MM.1S (cell line): ENCODE measurements at regions not wholly inside any gene's neighbourhood (a gene's known extent, or its start where the extent isn't known, plus 50 kb on each side); places are given as distances from the start of the nearest gene placed in this dataset.

Source experiments
- DNase-seq: peaks from one replicate; pipeline ENCODE4 v3.0.0-alpha.2; 2015
- H2AFZ ChIP-seq: fragments of 300-600 bp; sonication (generic); 2 replicates; pipeline ENCODE4 v1.6.0; 2016; ENCODE audit warnings: antibody characterized with exemption, low read length
- H3F3A ChIP-seq: fragments of 300-600 bp; sonication (generic); 2 replicates; pipeline ENCODE4 v1.6.1; 2016; ENCODE audit warnings: mild to moderate bottlenecking, antibody characterized with exemption, low read length, moderate library complexity, mixed read lengths; ENCODE audit not compliant: insufficient read depth
- H3K27ac ChIP-seq: fragments of 300-600 bp; sonication (generic); 2 replicates; pipeline ENCODE4 v1.5.1; 2016; ENCODE audit warnings: mild to moderate bottlenecking, low read length
- H3K27me3 ChIP-seq: fragments of 300-600 bp; sonication (generic); replicated peaks from 2 replicates; pipeline ENCODE4 v1.6.0; 2016; ENCODE audit warnings: low read length; ENCODE audit not compliant: insufficient read depth
- H3K36me3 ChIP-seq: fragments of 300-600 bp; sonication (generic); replicated peaks from 2 replicates; pipeline ENCODE4 v1.6.1; 2016; ENCODE audit warnings: mild to moderate bottlenecking, low read length, mixed read lengths; ENCODE audit not compliant: insufficient read depth
- H3K4me1 ChIP-seq: fragments of 300-600 bp; sonication (generic); 2 replicates; pipeline ENCODE4 v1.6.1; 2016; ENCODE audit warnings: low read length, mixed read lengths
- H3K4me2 ChIP-seq: fragments of 300-600 bp; sonication (generic); 2 replicates; pipeline ENCODE4 v1.6.0; 2016; ENCODE audit warnings: low read depth, low read length
- H3K4me3 ChIP-seq: fragments of 300-600 bp; sonication (generic); 2 replicates; pipeline ENCODE4 v1.5.1; 2016; ENCODE audit warnings: low read length, mixed read lengths
- H3K79me2 ChIP-seq: fragments of 300-600 bp; sonication (generic); 2 replicates; pipeline ENCODE4 v1.6.1; 2016; ENCODE audit warnings: mixed run types, low read length, mixed read lengths
- H3K9ac ChIP-seq: fragments of 300-600 bp; sonication (generic); 2 replicates; pipeline ENCODE4 v1.6.1; 2016; ENCODE audit warnings: low read length, mixed read lengths
- H3K9me2 ChIP-seq: fragments of 300-600 bp; sonication (generic); replicated peaks from 2 replicates; pipeline ENCODE4 v1.6.1; 2016; ENCODE audit warnings: mild to moderate bottlenecking, low read length, mixed read lengths; ENCODE audit not compliant: insufficient read depth
- H3K9me3 ChIP-seq: fragments of 300-600 bp; sonication (generic); replicated peaks from 2 replicates; pipeline ENCODE4 v1.6.1; 2016; ENCODE audit warnings: mild to moderate bottlenecking, low read length, mixed read lengths; ENCODE audit not compliant: insufficient read depth
- H4K20me1 ChIP-seq: fragments of 300-600 bp; sonication (generic); 2 replicates; pipeline ENCODE4 v1.6.1; 2016; ENCODE audit warnings: mild to moderate bottlenecking, low read length, moderate library complexity, mixed read lengths; ENCODE audit not compliant: insufficient read depth
- EZH2 ChIP-seq: fragments of 300-600 bp; sonication (generic); optimal IDR thresholded peaks from 2 replicates; pipeline ENCODE3; 2017; ENCODE audit warnings: low read depth, mild to moderate bottlenecking, antibody characterized with exemption, low read length, mixed read lengths
- EZH2phosphoT487 ChIP-seq: fragments of 300-600 bp; sonication (generic); IDR thresholded peaks from 2 replicates; pipeline ENCODE4 v1.6.1; 2018; ENCODE audit warnings: antibody characterized with exemption, low read length
- TF ChIP-seq, protein P1 (sequence below): fragments of 300-600 bp; sonication (generic); IDR thresholded peaks from 2 replicates; pipeline ENCODE4 v1.5.1; 2016; ENCODE audit warnings: antibody characterized with exemption, low read length, mixed read lengths

DNA sequence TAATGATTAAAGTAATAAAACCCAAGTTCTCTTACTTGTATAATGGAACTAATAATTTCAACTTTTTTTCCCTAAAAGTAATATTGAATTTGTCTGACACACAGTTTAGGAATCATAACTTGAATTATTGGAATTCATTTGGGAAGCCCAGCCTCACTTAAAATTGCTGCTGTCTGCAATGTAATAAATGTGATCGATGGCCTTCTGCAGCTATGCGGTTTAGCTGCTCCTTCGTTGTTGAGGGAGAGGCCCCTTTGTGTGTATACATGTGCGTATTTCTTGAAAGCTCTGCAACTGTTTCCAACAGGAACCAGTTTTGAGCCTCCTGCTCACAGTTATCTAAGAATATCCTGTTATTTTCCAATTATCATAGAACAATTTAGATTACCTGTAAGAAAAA, 152.5 kb downstream of the AKR1D1 start:
- Histone ChIP-seq H3K4me1 (no peaks in the 10 kb centered on the region), H3K36me3 (no peaks in the 10 kb centered on the region), H3K4me2 (no peak overlapping the region), H2AFZ (no peak overlapping the region), H3K27ac (no peak overlapping the region), H3K9me3 (no peaks in the 10 kb centered on the region), H3K9me2 (no peaks in the 10 kb centered on the region), H3K4me3 (no peak overlapping the region), H3K27me3 (no peaks in the 10 kb centered on the region), H3K79me2 (no peaks in the 10 kb centered on the region), H4K20me1 (no peaks in the 10 kb centered on the region), H3K9ac (no peak overlapping the region), H3F3A (no peaks in the 10 kb centered on the region)
- no peak for DNase-seq
- TF ChIP-seq, protein P1, sequence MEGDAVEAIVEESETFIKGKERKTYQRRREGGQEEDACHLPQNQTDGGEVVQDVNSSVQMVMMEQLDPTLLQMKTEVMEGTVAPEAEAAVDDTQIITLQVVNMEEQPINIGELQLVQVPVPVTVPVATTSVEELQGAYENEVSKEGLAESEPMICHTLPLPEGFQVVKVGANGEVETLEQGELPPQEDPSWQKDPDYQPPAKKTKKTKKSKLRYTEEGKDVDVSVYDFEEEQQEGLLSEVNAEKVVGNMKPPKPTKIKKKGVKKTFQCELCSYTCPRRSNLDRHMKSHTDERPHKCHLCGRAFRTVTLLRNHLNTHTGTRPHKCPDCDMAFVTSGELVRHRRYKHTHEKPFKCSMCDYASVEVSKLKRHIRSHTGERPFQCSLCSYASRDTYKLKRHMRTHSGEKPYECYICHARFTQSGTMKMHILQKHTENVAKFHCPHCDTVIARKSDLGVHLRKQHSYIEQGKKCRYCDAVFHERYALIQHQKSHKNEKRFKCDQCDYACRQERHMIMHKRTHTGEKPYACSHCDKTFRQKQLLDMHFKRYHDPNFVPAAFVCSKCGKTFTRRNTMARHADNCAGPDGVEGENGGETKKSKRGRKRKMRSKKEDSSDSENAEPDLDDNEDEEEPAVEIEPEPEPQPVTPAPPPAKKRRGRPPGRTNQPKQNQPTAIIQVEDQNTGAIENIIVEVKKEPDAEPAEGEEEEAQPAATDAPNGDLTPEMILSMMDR: no peak
- no peak for TF ChIP-seq EZH2phosphoT487
- TF ChIP-seq EZH2: no peak

- no peaks in the 10 kb centered on the region for H3K4me1 ChIP-seq
- no peak overlapping the region for H3K4me3 ChIP-seq
- DNase-seq: no peak
- no peaks in the 10 kb centered on the region for H4K20me1 ChIP-seq
- no peak overlapping the region for H3K9ac ChIP-seq
- H3K27ac ChIP-seq: no peak overlapping the region
- no peaks in the 10 kb centered on the region for H3K79me2 ChIP-seq
- no peak overlapping the region for H3K4me2 ChIP-seq
- no peaks in the 10 kb centered on the region for H3K9me2 ChIP-seq
- TF ChIP-seq, protein P1: no peak
- TF ChIP-seq EZH2 (no peak), EZH2phosphoT487 (no peak)
- H3K36me3 ChIP-seq: no peaks in the 10 kb centered on the region
- no peaks in the 10 kb centered on the region for H3K9me3 ChIP-seq
- no peaks in the 10 kb centered on the region for H3F3A ChIP-seq
- no peaks in the 10 kb centered on the region for H3K27me3 ChIP-seq
- no peak overlapping the region for H2AFZ ChIP-seq
Observed at GRCh38 chr7:138233189-138233588, 156.9 kb downstream of the AKR1D1 start.

DNA sequence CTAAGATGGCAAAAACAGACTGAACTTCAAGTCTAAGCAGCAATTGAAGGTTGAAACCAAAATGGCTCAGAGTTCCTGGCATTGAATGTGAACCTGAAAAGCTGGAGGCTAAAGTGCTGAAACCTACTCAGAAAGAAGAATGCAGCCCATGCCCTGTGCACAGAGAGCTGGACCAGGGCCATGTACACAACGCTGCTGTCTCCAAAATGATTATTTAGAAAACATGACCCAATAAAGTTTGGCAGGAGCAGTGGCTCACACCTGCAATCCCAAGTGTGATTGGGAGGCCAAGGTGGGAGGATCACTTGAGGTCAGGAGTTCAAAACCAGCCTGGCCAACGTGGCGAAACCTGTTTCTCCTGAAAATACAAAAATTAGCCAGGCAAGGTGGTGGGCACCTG, 158.9 kb downstream of the AKR1D1 start:
- H2AFZ ChIP-seq: no peak overlapping the region
- no peak for TF ChIP-seq EZH2phosphoT487
- TF ChIP-seq, protein P1: no peak
- no peak for TF ChIP-seq EZH2
- H3K36me3 ChIP-seq: no peaks in the 10 kb centered on the region
- H3K27me3 ChIP-seq: no peaks in the 10 kb centered on the region
- DNase-seq: no peak
- H3F3A ChIP-seq: no peaks in the 10 kb centered on the region
- H3K9me2 ChIP-seq: no peaks in the 10 kb centered on the region
- H3K9me3 ChIP-seq: no peaks in the 10 kb centered on the region
- peaks cover 8% of the 10 kb centered on the region; the same call in 1 of the 2 replicates for H3K4me1 ChIP-seq
- no peak overlapping the region for H3K9ac ChIP-seq
- H3K4me2 ChIP-seq: no peak overlapping the region
- H3K27ac ChIP-seq: no peak overlapping the region
- H3K4me3 ChIP-seq: no peak overlapping the region
- H3K79me2 ChIP-seq: no peaks in the 10 kb centered on the region
- no peaks in the 10 kb centered on the region for H4K20me1 ChIP-seq
